AG09319 (cell line): ENCODE measurements at regions not wholly inside any gene's neighbourhood (a gene's known extent, or its start where the extent isn't known, plus 50 kb on each side); places are given as distances from the start of the nearest gene placed in this dataset.

Source experiments
- DNase-seq: peaks from one replicate; pipeline ENCODE4 v3.0.0-alpha.2; 2010; ENCODE audit warnings: low read depth; ENCODE audit errors: extremely low read depth
- TF ChIP-seq, protein P1 (sequence below): IDR thresholded peaks from 2 replicates; pipeline ENCODE4 v1.5.1; 2011; ENCODE audit warnings: low read depth, mild to moderate bottlenecking, inconsistent platforms, low read length, moderate library complexity

DNA sequence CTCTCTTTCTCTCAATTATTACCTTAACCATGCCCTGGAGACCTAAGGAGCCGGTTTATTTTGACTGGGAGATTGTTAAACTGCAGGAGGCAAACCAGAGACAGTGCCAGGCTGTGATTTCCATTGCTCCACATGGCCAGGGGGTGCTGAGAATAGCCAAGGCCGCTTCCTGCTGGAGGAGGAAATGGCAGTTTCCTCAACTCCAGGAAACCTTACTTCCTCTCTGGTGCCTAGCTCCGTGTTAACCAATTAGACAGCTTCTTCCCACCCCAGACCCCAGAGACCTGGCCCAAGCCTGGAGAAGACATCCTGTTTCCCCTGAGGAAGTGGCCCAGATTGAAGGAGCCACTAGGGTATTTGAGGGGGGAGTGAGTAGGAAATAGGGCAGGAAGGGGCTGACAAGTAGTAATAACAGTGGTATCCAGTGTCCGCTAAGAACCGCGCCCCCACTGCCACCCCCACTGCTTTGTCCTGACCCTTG is 161.2 kb downstream of the PLPP3 start:
- DNase-seq, result no peak

DNA sequence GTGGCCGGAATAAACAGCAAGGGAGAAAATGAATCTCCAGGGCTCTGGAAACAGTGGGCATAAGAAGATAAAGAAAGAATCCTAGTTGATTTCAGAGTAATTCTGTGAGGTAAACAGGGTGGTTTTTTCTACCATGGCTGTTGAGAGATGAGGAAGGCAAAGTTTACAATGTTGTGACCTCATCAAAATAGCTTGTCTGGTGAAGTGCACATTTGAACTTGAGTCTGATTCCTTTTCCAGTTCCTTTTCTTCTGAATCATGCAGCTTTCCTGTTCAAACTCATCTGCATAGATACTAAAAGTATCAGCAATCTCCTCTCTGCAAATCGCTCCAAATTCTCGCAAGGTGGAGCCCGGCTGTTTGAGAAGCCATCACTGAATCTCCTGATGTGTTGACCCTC is 161.7 kb downstream of the PLPP3 start:
- no peak for DNase-seq

More for the DNA sequence above, 161.2 kb downstream of the PLPP3 start:
- TF ChIP-seq, protein P1, sequence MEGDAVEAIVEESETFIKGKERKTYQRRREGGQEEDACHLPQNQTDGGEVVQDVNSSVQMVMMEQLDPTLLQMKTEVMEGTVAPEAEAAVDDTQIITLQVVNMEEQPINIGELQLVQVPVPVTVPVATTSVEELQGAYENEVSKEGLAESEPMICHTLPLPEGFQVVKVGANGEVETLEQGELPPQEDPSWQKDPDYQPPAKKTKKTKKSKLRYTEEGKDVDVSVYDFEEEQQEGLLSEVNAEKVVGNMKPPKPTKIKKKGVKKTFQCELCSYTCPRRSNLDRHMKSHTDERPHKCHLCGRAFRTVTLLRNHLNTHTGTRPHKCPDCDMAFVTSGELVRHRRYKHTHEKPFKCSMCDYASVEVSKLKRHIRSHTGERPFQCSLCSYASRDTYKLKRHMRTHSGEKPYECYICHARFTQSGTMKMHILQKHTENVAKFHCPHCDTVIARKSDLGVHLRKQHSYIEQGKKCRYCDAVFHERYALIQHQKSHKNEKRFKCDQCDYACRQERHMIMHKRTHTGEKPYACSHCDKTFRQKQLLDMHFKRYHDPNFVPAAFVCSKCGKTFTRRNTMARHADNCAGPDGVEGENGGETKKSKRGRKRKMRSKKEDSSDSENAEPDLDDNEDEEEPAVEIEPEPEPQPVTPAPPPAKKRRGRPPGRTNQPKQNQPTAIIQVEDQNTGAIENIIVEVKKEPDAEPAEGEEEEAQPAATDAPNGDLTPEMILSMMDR, result no peak

DNA sequence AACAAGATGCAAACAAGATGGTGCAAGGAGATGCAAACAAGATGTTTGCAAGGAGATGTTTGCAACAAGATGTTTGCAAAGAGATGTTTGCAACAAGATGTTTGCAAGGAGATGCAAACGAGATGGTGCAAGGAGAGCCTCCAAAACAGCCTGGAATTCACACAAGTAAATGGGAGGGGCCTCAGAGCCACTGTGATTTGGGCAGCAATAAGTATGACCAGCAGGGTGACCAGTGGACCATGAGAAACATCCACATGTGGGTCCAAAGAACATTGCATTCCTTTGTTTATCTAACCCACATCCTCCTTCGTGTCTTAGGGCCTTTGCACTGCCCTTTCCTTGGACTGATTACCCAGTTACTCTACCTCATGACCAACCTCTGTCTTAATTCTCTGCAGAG is 162.9 kb downstream of the PLPP3 start:
- TF ChIP-seq, protein P1, result no peak
- no peak for DNase-seq

More for the DNA sequence above, 161.7 kb downstream of the PLPP3 start:
- TF ChIP-seq, protein P1, result no peak

DNA sequence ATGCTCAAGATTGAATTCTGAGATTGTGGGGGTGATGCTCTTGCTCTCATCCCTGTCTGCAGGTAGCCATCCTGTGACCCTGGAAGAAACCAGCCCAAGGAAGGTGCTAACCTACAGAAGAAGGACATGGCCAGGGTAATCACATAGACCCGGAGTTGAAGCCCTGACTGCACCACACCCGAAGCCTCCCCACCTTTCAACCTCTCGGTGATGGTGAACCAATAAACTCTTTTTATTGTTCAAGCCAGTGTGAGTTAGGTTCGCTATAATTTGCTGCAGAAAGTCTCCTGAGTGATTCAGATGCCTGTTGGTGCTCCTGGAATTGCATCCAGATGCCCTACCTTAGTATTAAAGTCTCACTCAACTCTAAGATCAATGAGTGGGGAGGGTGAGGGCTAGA is 163.6 kb downstream of the PLPP3 start:
- TF ChIP-seq, protein P1, result no peak

DNA sequence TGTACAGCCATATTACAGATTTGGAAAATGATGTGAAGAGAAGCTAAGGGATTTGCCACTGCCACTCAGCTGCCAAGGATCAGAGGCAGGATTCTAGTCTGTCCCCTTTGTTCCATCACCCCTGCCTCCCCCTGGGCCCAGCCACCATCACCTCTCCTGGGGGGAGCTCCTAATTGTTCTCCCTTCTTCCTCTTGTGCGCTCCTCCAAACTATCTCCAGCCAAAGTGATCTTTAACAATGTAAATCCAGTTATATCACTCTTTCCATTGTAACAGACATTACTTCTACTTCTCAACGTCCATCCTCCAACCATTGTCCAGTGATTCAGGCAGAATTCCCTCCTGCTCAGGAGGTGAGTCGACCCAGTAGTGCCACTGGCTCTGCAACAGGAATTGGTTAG is 164.1 kb downstream of the PLPP3 start:
- no peak for DNase-seq
- TF ChIP-seq, protein P1, result no peak

More for the DNA sequence above, 163.6 kb downstream of the PLPP3 start:
- no peak for DNase-seq

DNA sequence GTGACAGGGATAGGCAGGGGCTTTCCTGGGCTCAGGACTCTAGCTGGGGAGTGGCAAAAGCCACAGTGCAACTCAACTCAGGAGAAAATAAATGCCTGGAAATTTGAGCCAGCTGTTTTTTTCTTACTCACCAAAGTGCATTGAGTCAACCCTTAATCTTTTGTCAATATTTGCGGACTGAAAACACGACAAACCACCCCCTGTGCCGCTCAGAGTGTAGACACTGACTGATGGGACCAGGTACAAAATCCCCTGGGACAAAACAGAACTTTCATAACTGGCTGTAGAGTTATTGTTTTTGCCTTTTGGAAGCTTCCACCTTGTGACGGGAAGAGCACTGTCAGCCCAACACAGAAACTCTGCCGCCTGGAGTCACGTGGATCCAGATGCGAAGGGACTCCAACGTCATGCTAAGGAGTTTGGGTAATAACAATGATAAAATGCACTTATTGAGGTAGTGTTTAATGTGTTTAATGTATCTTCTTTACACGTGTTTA is 164.6 kb downstream of the PLPP3 start:
- DNase-seq, result no peak
- TF ChIP-seq, protein P1, result no peak

DNA sequence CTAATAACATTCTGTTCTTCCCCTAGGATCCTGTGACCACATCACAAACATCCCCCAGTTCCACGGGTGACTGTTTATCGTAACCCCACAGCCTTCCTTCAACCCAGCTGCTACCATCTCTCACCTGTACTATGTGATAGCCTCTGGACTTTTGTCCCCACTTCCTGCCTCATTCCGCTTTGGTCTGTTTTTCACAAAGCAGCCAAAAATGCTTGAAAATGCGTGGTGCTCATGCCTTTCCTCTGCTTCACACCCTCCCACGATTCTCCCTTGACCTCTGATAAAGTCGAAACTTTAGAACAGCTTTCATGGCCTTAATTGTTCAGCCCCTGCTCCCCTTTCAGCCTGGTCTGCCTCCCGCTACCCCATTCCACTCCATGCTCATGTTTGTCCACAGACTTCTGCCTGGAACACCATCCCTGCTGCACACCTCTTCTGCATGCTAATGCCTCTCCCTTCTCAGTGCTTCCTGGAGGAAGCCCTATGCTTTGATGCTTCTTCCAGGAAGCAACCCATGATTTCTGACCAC is 165.6 kb downstream of the PLPP3 start:
- TF ChIP-seq, protein P1, result no peak
- DNase-seq, result no peak
